ENCODE measurements at regions not wholly inside any gene's neighbourhood (a gene's known extent, or its start where the extent isn't known, plus 50 kb on each side); places are given as distances from the start of the nearest gene placed in this dataset.
"Not testable (repeated sequence)": the region's sequence is repeated elsewhere in the genome, so short reads cannot be mapped to it uniquely, and the experiment has no call there.

GRCh38 chr16:51243936-51244436, 92.9 kb upstream of the SALL1 start:
- no peak overlapping the region for H3K9ac ChIP-seq (ENCODE audit: low read length in 5 of 5)
- H3K27me3 ChIP-seq (ENCODE audit: control insufficient read depth in 5 of 5, insufficient read depth in 4 of 5, low read length in 5 of 5), result peaks cover 0 to 3% (median 2%) of the 10 kb centered on the region in 5 donors
- peaks cover 0 to 7% (median 0%) of the 10 kb centered on the region in 5 donors for H3K9me3 ChIP-seq (ENCODE audit: control insufficient read depth in 5 of 5, low read length in 5 of 5)

GRCh38 chr16:51242296-51242994, 91.4 kb upstream of the SALL1 start:
- Histone ChIP-seq H3K4me1 (ENCODE audit: control insufficient read depth in 5 of 5, insufficient read depth in 5 of 5, low read length in 5 of 5) (no peaks in the 10 kb centered on the region), H3K9me3 (ENCODE audit: control insufficient read depth in 5 of 5, low read length in 5 of 5) (peaks cover 0 to 7% (median 0%) of the 10 kb centered on the region in 5 donors), H3K9ac (ENCODE audit: low read length in 5 of 5) (no peak overlapping the region), H3K27me3 (ENCODE audit: control insufficient read depth in 5 of 5, insufficient read depth in 4 of 5, low read length in 5 of 5) (peaks cover 0 to 3% (median 2%) of the 10 kb centered on the region in 5 donors), H3K4me3 (ENCODE audit: low read depth in 1 of 5, low read length in 5 of 5) (no peak overlapping the region), H3K36me3 (ENCODE audit: control insufficient read depth in 5 of 5, insufficient read depth in 5 of 5, low read length in 5 of 5) (no peaks in the 10 kb centered on the region), H3K27ac (ENCODE audit: low read depth, low read length) (no peak overlapping the region)

More at GRCh38 chr16:51243936-51244436, 92.9 kb upstream of the SALL1 start:
- no peaks in the 10 kb centered on the region for H3K36me3 ChIP-seq (ENCODE audit: control insufficient read depth in 5 of 5, insufficient read depth in 5 of 5, low read length in 5 of 5)
- no peak overlapping the region for H3K4me3 ChIP-seq (ENCODE audit: low read depth in 1 of 5, low read length in 5 of 5)
- no peaks in the 10 kb centered on the region for H3K4me1 ChIP-seq (ENCODE audit: control insufficient read depth in 5 of 5, insufficient read depth in 5 of 5, low read length in 5 of 5)
- H3K27ac ChIP-seq (ENCODE audit: low read depth, low read length), result no peak overlapping the region

- Histone ChIP-seq H3K4me1 (ENCODE audit: control insufficient read depth in 5 of 5, insufficient read depth in 5 of 5, low read length in 5 of 5) (no peaks in the 10 kb centered on the region), H3K27me3 (ENCODE audit: control insufficient read depth in 5 of 5, insufficient read depth in 4 of 5, low read length in 5 of 5) (peaks cover 0 to 4% (median 0%) of the 10 kb centered on the region in 5 donors), H3K4me3 (ENCODE audit: low read depth in 1 of 5, low read length in 5 of 5) (no peak overlapping the region), H3K9ac (ENCODE audit: low read length in 5 of 5) (no peak overlapping the region), H3K27ac (ENCODE audit: low read depth, low read length) (no peak overlapping the region), H3K36me3 (ENCODE audit: control insufficient read depth in 5 of 5, insufficient read depth in 5 of 5, low read length in 5 of 5) (no peaks in the 10 kb centered on the region), H3K9me3 (ENCODE audit: control insufficient read depth in 5 of 5, low read length in 5 of 5) (peaks cover 0 to 7% (median 0%) of the 10 kb centered on the region in 5 donors)
These were observed 88.1 kb upstream of the SALL1 start for GRCh38 chr16:51239196-51239595.

- no peaks in the 10 kb centered on the region for H3K4me1 ChIP-seq (ENCODE audit: control insufficient read depth in 5 of 5, insufficient read depth in 5 of 5, low read length in 5 of 5)
- H3K9me3 ChIP-seq (ENCODE audit: control insufficient read depth in 5 of 5, low read length in 5 of 5), result peaks cover 0 to 7% (median 0%) of the 10 kb centered on the region in 5 donors
- no peak overlapping the region for H3K27ac ChIP-seq (ENCODE audit: low read depth, low read length)
- H3K27me3 ChIP-seq (ENCODE audit: control insufficient read depth in 5 of 5, insufficient read depth in 4 of 5, low read length in 5 of 5), result peaks cover 0 to 4% (median 0%) of the 10 kb centered on the region in 5 donors
- no peaks in the 10 kb centered on the region for H3K36me3 ChIP-seq (ENCODE audit: control insufficient read depth in 5 of 5, insufficient read depth in 5 of 5, low read length in 5 of 5)
- H3K9ac ChIP-seq (ENCODE audit: low read length in 5 of 5), result no peak overlapping the region
- no peak overlapping the region for H3K4me3 ChIP-seq (ENCODE audit: low read depth in 1 of 5, low read length in 5 of 5)
These were observed 86.8 kb upstream of the SALL1 start for GRCh38 chr16:51237861-51238378.

GRCh38 chr16:51237207-51237606, 86.1 kb upstream of the SALL1 start:
- Histone ChIP-seq H3K27ac (ENCODE audit: low read depth, low read length) (no peak overlapping the region), H3K9ac (ENCODE audit: low read length in 5 of 5) (no peak overlapping the region), H3K27me3 (ENCODE audit: control insufficient read depth in 5 of 5, insufficient read depth in 4 of 5, low read length in 5 of 5) (peaks cover 0 to 4% (median 0%) of the 10 kb centered on the region in 5 donors)

GRCh38 chr16:51236583-51236982, 85.5 kb upstream of the SALL1 start:
- H3K4me3 ChIP-seq (ENCODE audit: low read depth in 1 of 5, low read length in 5 of 5), result no peak overlapping the region
- no peaks in the 10 kb centered on the region for H3K36me3 ChIP-seq (ENCODE audit: control insufficient read depth in 5 of 5, insufficient read depth in 5 of 5, low read length in 5 of 5)
- no peak overlapping the region for H3K27ac ChIP-seq (ENCODE audit: low read depth, low read length)
- H3K4me1 ChIP-seq (ENCODE audit: control insufficient read depth in 5 of 5, insufficient read depth in 5 of 5, low read length in 5 of 5), result no peaks in the 10 kb centered on the region
- peaks cover 0 to 7% (median 0%) of the 10 kb centered on the region in 5 donors for H3K9me3 ChIP-seq (ENCODE audit: control insufficient read depth in 5 of 5, low read length in 5 of 5)
- no peak overlapping the region for H3K9ac ChIP-seq (ENCODE audit: low read length in 5 of 5)
- H3K27me3 ChIP-seq (ENCODE audit: control insufficient read depth in 5 of 5, insufficient read depth in 4 of 5, low read length in 5 of 5), result peaks cover 0 to 4% (median 0%) of the 10 kb centered on the region in 5 donors

More at GRCh38 chr16:51237207-51237606, 86.1 kb upstream of the SALL1 start:
- Histone ChIP-seq H3K36me3 (ENCODE audit: control insufficient read depth in 5 of 5, insufficient read depth in 5 of 5, low read length in 5 of 5) (no peaks in the 10 kb centered on the region), H3K4me1 (ENCODE audit: control insufficient read depth in 5 of 5, insufficient read depth in 5 of 5, low read length in 5 of 5) (no peaks in the 10 kb centered on the region), H3K4me3 (ENCODE audit: low read depth in 1 of 5, low read length in 5 of 5) (no peak overlapping the region), H3K9me3 (ENCODE audit: control insufficient read depth in 5 of 5, low read length in 5 of 5) (peaks cover 0 to 7% (median 0%) of the 10 kb centered on the region in 5 donors)

- Histone ChIP-seq H3K4me3 (ENCODE audit: low read depth in 1 of 5, low read length in 5 of 5) (no peak overlapping the region), H3K27me3 (ENCODE audit: control insufficient read depth in 5 of 5, insufficient read depth in 4 of 5, low read length in 5 of 5) (no peaks in the 10 kb centered on the region), H3K4me1 (ENCODE audit: control insufficient read depth in 5 of 5, insufficient read depth in 5 of 5, low read length in 5 of 5) (no peaks in the 10 kb centered on the region), H3K36me3 (ENCODE audit: control insufficient read depth in 5 of 5, insufficient read depth in 5 of 5, low read length in 5 of 5) (no peaks in the 10 kb centered on the region), H3K9ac (ENCODE audit: low read length in 5 of 5) (no peak overlapping the region), H3K27ac (ENCODE audit: low read depth, low read length) (no peak overlapping the region), H3K9me3 (ENCODE audit: control insufficient read depth in 5 of 5, low read length in 5 of 5) (no peaks in the 10 kb centered on the region)
These were observed 80.6 kb upstream of the SALL1 start for GRCh38 chr16:51231702-51232101.

- H3K27me3 ChIP-seq (ENCODE audit: control insufficient read depth in 5 of 5, insufficient read depth in 4 of 5, low read length in 5 of 5); H3K4me3 ChIP-seq (ENCODE audit: low read depth in 1 of 5, low read length in 5 of 5); H3K9ac ChIP-seq (ENCODE audit: low read length in 5 of 5); H3K4me1 ChIP-seq (ENCODE audit: control insufficient read depth in 5 of 5, insufficient read depth in 5 of 5, low read length in 5 of 5); H3K36me3 ChIP-seq (ENCODE audit: control insufficient read depth in 5 of 5, insufficient read depth in 5 of 5, low read length in 5 of 5); H3K27ac ChIP-seq (ENCODE audit: low read depth, low read length); H3K9me3 ChIP-seq (ENCODE audit: control insufficient read depth in 5 of 5, low read length in 5 of 5): not testable (repeated sequence)
These were observed 79.0 kb upstream of the SALL1 start for GRCh38 chr16:51230035-51230434.

GRCh38 chr16:51228097-51228659, 77.1 kb upstream of the SALL1 start:
- H3K36me3 ChIP-seq (ENCODE audit: control insufficient read depth in 5 of 5, insufficient read depth in 5 of 5, low read length in 5 of 5), result no peaks in the 10 kb centered on the region
- no peak overlapping the region for H3K9ac ChIP-seq (ENCODE audit: low read length in 5 of 5)
- H3K4me1 ChIP-seq (ENCODE audit: control insufficient read depth in 5 of 5, insufficient read depth in 5 of 5, low read length in 5 of 5), result no peaks in the 10 kb centered on the region
- no peak overlapping the region for H3K27ac ChIP-seq (ENCODE audit: low read depth, low read length)
- H3K4me3 ChIP-seq (ENCODE audit: low read depth in 1 of 5, low read length in 5 of 5), result no peak overlapping the region
- no peaks in the 10 kb centered on the region for H3K9me3 ChIP-seq (ENCODE audit: control insufficient read depth in 5 of 5, low read length in 5 of 5)
- H3K27me3 ChIP-seq (ENCODE audit: control insufficient read depth in 5 of 5, insufficient read depth in 4 of 5, low read length in 5 of 5), result no peaks in the 10 kb centered on the region

- no peaks in the 10 kb centered on the region for H3K36me3 ChIP-seq (ENCODE audit: control insufficient read depth in 5 of 5, insufficient read depth in 5 of 5, low read length in 5 of 5)
- no peaks in the 10 kb centered on the region for H3K27me3 ChIP-seq (ENCODE audit: control insufficient read depth in 5 of 5, insufficient read depth in 4 of 5, low read length in 5 of 5)
- no peak overlapping the region for H3K4me3 ChIP-seq (ENCODE audit: low read depth in 1 of 5, low read length in 5 of 5)
- no peak overlapping the region for H3K9ac ChIP-seq (ENCODE audit: low read length in 5 of 5)
- H3K27ac ChIP-seq (ENCODE audit: low read depth, low read length), result no peak overlapping the region
- H3K4me1 ChIP-seq (ENCODE audit: control insufficient read depth in 5 of 5, insufficient read depth in 5 of 5, low read length in 5 of 5), result no peaks in the 10 kb centered on the region
- no peaks in the 10 kb centered on the region for H3K9me3 ChIP-seq (ENCODE audit: control insufficient read depth in 5 of 5, low read length in 5 of 5)
These were observed 74.8 kb upstream of the SALL1 start for GRCh38 chr16:51225878-51226277.

Measured in subcutaneous abdominal adipose tissue (tissue), 5 donors.